Tibial nerve (tissue), 4 donors: ENCODE measurements at regions not wholly inside any gene's neighbourhood (a gene's known extent, or its start where the extent isn't known, plus 50 kb on each side); places are given as distances from the start of the nearest gene placed in this dataset.

ENCODE experiments used
- CTCF ChIP-seq, 5 experiments: fragments of 200-600 bp in 3 of 5; fragments of 450-650 bp in 2 of 5; sonication (generic) in 3 of 5; IDR thresholded peaks; one replicate each; pipeline ENCODE4 v1.5.1; 2016 to 2019; ENCODE audit warnings: antibody characterized with exemption in 5 of 5, mild to moderate bottlenecking in 3 of 5, moderate library complexity in 2 of 5
- EP300 ChIP-seq, 2 donors: sonication (generic); formaldehyde crosslinking; IDR thresholded peaks; one replicate each; pipeline ENCODE4 v1.6.1; 2017; ENCODE audit warnings: antibody characterized with exemption in 2 of 2, mild to moderate bottlenecking in 1 of 2
- POLR2A ChIP-seq, 2 donors: fragments of 450-650 bp; IDR thresholded peaks; one replicate each; pipeline ENCODE4 v1.6.1; 2017; ENCODE audit warnings: antibody characterized with exemption in 2 of 2, mild to moderate bottlenecking in 2 of 2, moderate library complexity in 2 of 2

GRCh38 chr7:35386816-35387706 is 133.2 kb upstream of the TBX20 start:
- no peak for TF ChIP-seq CTCF (IDR thresholded peaks at IDR 0.05)
- no peak for TF ChIP-seq POLR2A (IDR thresholded peaks at IDR 0.05)
- TF ChIP-seq EP300 (IDR thresholded peaks at IDR 0.05) = no peak
